ENCODE measurements at regions not wholly inside any gene's neighbourhood (a gene's known extent, or its start where the extent isn't known, plus 50 kb on each side); places are given as distances from the start of the nearest gene placed in this dataset.
"Not testable (repeated sequence)": the region's sequence is repeated elsewhere in the genome, so short reads cannot be mapped to it uniquely, and the experiment has no call there.

DNA sequence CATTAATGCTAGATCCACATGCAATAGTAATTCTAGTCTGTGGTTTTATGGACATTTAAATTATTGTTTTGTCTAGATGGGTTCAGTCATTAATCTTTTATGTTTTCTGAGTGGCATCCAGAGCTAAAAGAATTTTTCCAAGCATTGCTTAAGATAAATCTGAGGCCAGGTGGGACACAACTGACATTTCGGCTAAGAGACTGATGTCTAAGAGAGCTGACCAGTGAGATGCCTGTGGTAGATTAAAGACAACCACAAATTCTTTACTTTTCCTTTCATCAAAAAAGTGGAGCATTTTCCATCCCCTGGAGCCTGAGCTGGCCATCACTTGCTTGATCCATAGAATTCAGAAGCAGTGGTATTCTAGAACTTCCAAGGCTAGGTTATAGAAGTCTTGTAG, 182.2 kb downstream of the NRP2 start:
- Histone ChIP-seq H3K9me3 (replicated peaks in 1 of 11) (no peaks in the 10 kb centered on the region), H3K9ac (no peak overlapping the region), H3K4me1 (peaks cover 13 to 42% (median 33%) of the 10 kb centered on the region in 10 experiments), H3K36me3 (no peaks in the 10 kb centered on the region), H3K27me3 (no peaks in the 10 kb centered on the region), H3K27ac (no peak overlapping the region), H4K20me1 (no peaks in the 10 kb centered on the region), H3K4me2 (no peak overlapping the region), H3K4me3 (no peak overlapping the region)
- no peak for TF ChIP-seq Cebpa-rat (IDR thresholded peaks at IDR 0.05)

DNA sequence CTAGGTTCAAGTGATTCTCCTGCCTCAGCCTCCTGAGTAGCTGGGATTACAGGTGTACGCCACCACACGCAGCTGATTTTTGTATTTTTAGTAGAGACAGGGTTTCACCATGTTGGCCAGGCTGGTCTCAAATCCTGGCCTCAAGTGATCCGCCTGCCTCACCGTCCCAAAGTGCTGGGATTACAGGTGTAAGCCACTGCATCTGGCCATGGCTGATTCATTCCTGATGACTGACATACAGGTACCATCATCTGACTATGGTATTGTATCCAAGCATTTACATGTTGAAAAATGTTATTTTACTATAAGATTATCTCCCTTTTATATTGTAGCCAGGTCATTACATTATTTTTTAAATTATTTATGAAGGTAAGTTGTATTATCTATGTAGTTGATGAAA, 180.5 kb downstream of the NRP2 start:
- not testable (repeated sequence) for H3K4me2 ChIP-seq; H3K27ac ChIP-seq; H3K27me3 ChIP-seq; H3K36me3 ChIP-seq; H4K20me1 ChIP-seq; H3K4me3 ChIP-seq; H3K9me3 ChIP-seq (replicated peaks in 1 of 11); H3K9ac ChIP-seq
- peaks cover 0 to 25% (median 16%) of the 10 kb centered on the region in 10 experiments; a peak in 15 of 20 replicates for H3K4me1 ChIP-seq

DNA sequence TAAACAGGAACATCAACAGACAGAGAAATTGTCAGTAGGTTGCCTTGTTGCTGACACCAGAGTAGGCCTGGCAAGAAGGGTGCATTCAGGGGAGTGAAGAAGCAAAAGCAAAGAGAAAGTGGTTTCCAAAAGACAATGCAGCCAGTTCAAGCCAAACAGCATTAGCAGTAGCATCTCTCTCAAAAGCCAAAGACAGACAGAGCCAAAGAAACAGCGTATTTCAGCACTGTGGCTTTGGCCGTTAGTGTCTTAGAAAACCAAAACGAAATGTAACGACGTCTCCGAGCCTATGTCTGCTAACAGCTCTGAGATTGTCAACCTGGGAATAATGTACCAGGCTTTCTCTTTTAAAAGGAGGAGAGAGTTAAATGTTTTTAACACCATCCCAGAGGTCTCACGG, 178.6 kb downstream of the NRP2 start:
- Histone ChIP-seq H3K36me3 (no peaks in the 10 kb centered on the region), H3K4me2 (no peak overlapping the region), H3K27me3 (no peaks in the 10 kb centered on the region), H3K27ac (no peak overlapping the region), H3K4me1 (peaks cover 0 to 8% (median 4%) of the 10 kb centered on the region in 10 experiments; a peak in 14 of 20 replicates), H3K4me3 (no peak overlapping the region), H3K9ac (no peak overlapping the region), H4K20me1 (no peaks in the 10 kb centered on the region), H3K9me3 (replicated peaks in 1 of 11) (no peaks in the 10 kb centered on the region)
- no peak for TF ChIP-seq Cebpa-rat (IDR thresholded peaks at IDR 0.05)

DNA sequence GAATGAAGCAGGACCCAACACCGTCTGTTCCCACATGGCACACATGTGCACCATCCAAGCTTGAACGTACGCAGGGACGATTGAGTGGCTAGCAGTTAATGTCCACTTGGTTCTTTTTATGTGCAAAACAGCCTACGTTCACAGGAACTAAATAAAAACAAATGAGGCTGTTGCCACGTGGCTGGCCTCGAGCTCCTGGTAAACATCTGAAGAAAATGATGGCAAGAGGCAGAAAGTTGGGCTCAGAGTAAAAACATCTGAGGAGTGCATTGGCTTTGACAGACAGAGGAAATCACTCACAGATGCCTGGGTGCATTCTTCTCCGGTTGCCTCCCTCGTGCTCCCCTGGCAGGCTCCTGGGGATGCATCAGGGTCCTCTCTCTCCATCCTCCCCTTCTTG, 177.9 kb downstream of the NRP2 start:
- peaks cover 0 to 3% (median 0%) of the 10 kb centered on the region in 11 experiments; a peak in 1 of 22 replicates for H3K9me3 ChIP-seq (replicated peaks in 1 of 11)
- H3K4me3 ChIP-seq, result no peak overlapping the region
- H3K4me1 ChIP-seq, result peaks cover 0 to 1% (median 0%) of the 10 kb centered on the region in 10 experiments; a peak in 2 of 20 replicates
- H3K4me2 ChIP-seq, result no peak overlapping the region
- H3K36me3 ChIP-seq, result no peaks in the 10 kb centered on the region
- no peak for TF ChIP-seq Cebpa-rat (IDR thresholded peaks at IDR 0.05)
- no peak overlapping the region for H3K27ac ChIP-seq
- no peaks in the 10 kb centered on the region for H4K20me1 ChIP-seq
- H3K27me3 ChIP-seq, result no peaks in the 10 kb centered on the region
- H3K9ac ChIP-seq, result no peak overlapping the region

DNA sequence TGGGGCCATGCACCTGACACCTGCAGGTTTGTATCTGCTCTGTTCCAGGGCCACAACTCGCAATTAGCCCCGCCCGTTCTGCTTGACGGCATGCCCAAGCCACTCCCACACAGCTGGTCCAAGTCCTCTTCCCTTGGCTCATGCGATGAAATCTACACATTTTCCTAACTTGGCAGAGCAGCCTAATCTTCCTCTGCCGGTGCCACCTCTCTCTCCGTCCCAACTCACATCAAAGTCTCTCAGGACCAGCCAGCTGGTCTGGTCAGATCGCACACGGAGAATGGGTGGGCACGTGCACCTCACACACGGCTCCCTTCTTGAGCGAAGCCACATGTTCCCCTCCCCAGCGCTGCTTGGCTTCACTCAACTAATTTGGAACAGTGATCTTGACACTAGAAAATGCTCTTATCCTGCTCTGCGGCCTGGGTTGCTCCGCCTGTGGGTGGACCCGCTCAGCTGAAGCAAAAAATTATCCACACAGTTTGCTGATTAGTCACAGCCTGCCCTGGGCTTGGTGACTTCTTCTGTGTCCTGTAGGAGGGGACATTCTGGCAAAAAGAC, 176.7 kb downstream of the NRP2 start:
- Histone ChIP-seq H3K9ac (no peak overlapping the region), H3K36me3 (no peaks in the 10 kb centered on the region), H3K27me3 (no peaks in the 10 kb centered on the region), H3K9me3 (replicated peaks in 1 of 11) (peaks cover 0 to 9% (median 0%) of the 10 kb centered on the region in 11 experiments; a peak in 2 of 22 replicates), H4K20me1 (no peaks in the 10 kb centered on the region), H3K4me2 (no peak overlapping the region), H3K27ac (no peak overlapping the region), H3K4me1 (no peaks in the 10 kb centered on the region), H3K4me3 (no peak overlapping the region)
- no peak for TF ChIP-seq Cebpa-rat (IDR thresholded peaks at IDR 0.05)

DNA sequence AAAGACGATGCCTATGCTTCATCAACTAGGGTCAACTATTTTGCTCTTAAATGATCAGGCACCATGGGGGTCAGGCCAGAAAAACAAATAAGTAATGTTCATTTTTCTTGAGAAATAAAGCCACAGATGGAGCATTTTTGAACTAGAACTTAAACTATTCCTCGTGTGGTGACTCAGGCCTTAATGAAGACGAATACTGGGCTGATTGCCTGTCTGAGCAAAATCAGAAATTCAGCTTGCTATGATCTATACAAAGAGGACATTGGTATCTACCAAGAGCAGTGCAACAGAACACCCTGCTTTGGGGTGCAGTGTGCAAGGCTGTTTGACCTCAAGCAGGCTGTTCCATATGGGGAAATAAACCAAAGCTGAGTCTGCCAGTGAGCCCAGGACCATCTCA, 176.0 kb downstream of the NRP2 start:
- H3K9me3 ChIP-seq (replicated peaks in 1 of 11), result peaks cover 0 to 9% (median 0%) of the 10 kb centered on the region in 11 experiments; a peak in 2 of 22 replicates
- TF ChIP-seq Cebpa-rat (IDR thresholded peaks at IDR 0.05), result no peak
- H3K4me3 ChIP-seq, result no peak overlapping the region
- H3K27me3 ChIP-seq, result no peaks in the 10 kb centered on the region
- no peak overlapping the region for H3K9ac ChIP-seq
- no peak overlapping the region for H3K4me2 ChIP-seq
- no peak overlapping the region for H3K27ac ChIP-seq
- H3K36me3 ChIP-seq, result no peaks in the 10 kb centered on the region
- H4K20me1 ChIP-seq, result no peaks in the 10 kb centered on the region; a peak in 1 of 22 replicates
- no peaks in the 10 kb centered on the region for H3K4me1 ChIP-seq

DNA sequence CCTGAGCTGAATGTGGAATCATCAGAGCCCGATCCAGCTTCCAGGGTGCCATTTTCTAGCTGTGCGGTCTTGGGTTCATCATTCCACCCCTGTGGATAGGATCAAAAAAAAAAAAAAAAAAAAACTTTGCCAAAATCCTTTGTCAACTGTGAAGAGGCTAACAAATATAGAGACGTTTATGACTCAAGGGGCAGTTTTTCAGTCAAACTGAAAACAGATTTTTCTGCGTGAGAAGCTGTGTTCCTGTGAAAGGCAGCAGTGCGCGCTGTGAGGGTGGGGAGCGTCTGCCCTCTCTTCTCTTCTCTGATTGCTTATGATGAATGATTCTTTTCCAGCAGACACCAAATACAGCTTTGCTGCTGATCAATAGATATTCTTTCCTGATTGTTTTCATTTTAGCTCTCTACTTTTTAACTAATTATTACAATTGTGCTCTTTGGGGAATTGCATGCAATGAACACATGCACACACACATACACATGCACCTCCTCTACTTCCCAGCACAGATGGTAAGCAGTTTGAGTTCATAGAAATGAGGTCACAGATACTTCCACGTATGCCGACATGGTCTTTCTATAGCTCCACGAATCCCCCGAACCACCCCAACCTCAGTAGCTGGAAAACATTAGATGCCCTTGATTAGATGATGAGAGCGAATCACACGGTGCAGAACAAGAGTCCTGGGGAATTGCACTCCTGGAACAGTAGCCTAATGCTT, 175.4 kb downstream of the NRP2 start:
- Histone ChIP-seq H3K4me2 (no peak overlapping the region), H3K27me3 (no peaks in the 10 kb centered on the region), H3K36me3 (no peaks in the 10 kb centered on the region), H3K9me3 (replicated peaks in 1 of 11) (peaks cover 0 to 9% (median 0%) of the 10 kb centered on the region in 11 experiments; a peak in 2 of 22 replicates), H3K9ac (no peak overlapping the region), H3K27ac (no peak overlapping the region), H3K4me1 (no peaks in the 10 kb centered on the region), H3K4me3 (no peak overlapping the region), H4K20me1 (no peaks in the 10 kb centered on the region; a peak in 1 of 22 replicates)
- TF ChIP-seq Cebpa-rat (IDR thresholded peaks at IDR 0.05), result no peak

DNA sequence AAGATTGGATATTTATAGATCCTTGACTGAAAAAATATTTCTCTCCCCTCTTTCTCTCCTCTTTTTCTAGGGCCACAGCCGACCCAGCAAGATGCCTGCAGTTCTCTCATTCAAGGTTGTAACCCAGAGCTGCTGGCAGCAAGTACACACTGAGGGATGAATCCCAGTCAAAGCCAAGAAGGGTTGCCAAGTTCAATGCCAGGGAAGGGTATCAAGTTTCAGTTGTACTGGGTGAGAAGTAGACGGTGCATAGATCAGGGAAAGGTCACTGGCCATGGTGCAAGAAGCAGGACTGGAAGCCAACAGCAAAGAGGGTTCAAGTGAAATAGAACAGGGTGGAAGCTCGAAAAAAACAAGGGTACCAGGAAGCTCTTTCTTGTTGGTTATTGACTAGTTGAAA, 170.2 kb downstream of the NRP2 start:
- TF ChIP-seq Cebpa-rat (IDR thresholded peaks at IDR 0.05), result no peak
- Histone ChIP-seq H3K36me3 (no peaks in the 10 kb centered on the region), H3K4me2 (no peak overlapping the region), H3K9me3 (replicated peaks in 1 of 11) (peaks cover 0 to 9% (median 0%) of the 10 kb centered on the region in 11 experiments; a peak in 2 of 22 replicates), H3K9ac (no peak overlapping the region), H3K4me1 (no peaks in the 10 kb centered on the region), H3K27me3 (no peaks in the 10 kb centered on the region), H3K4me3 (no peak overlapping the region), H3K27ac (no peak overlapping the region), H4K20me1 (no peaks in the 10 kb centered on the region; a peak in 1 of 22 replicates)

DNA sequence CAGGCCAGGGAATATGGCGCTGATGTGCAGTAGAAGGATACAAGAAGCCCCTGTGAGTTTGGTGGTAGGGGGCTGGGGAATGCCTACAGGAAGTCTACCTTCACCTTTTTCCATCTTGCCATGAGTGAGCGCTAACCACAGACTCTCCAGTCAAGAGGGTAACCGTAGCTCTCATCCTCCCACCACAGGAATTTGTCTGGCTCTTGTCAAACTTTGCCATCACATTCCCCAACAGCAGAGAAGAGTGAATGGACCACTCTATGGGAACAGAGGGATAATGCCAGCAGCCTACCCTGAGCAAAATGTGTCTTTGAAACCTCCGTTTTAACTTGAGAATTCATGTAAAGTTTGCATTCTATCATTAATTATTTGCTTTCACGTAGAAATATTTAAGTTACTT, 168.3 kb downstream of the NRP2 start:
- Histone ChIP-seq H3K9me3 (replicated peaks in 1 of 11) (peaks cover 0 to 9% (median 0%) of the 10 kb centered on the region in 11 experiments; a peak in 2 of 22 replicates), H3K9ac (no peak overlapping the region), H3K4me3 (no peak overlapping the region), H4K20me1 (no peaks in the 10 kb centered on the region; a peak in 1 of 22 replicates), H3K4me2 (no peak overlapping the region), H3K27ac (no peak overlapping the region), H3K27me3 (no peaks in the 10 kb centered on the region), H3K4me1 (no peaks in the 10 kb centered on the region), H3K36me3 (no peaks in the 10 kb centered on the region)
- TF ChIP-seq Cebpa-rat (IDR thresholded peaks at IDR 0.05), result no peak

DNA sequence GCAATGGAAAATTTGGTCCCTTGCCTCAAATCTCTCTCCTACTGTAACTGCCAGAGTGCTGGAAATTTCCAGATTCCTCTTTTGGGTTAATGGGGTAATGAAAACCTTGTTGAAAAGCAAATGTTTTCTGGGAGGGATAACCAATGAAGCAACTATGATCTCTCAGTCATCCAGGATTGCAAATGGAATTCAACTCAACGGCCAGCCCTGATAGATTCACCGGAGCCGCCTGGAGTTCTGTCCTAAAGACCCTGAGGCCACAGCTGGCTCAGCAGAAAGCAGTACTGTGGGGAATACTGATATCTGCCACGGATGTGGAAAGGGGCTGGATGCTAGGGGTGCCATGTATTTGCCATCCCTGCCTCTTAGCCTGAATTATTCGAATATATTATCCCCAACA, 167.8 kb downstream of the NRP2 start:
- Histone ChIP-seq H3K27ac (no peak overlapping the region), H3K4me3 (no peak overlapping the region), H3K4me1 (no peaks in the 10 kb centered on the region), H3K9ac (no peak overlapping the region), H4K20me1 (no peaks in the 10 kb centered on the region; a peak in 1 of 22 replicates), H3K27me3 (no peaks in the 10 kb centered on the region), H3K4me2 (no peak overlapping the region), H3K9me3 (replicated peaks in 1 of 11) (peaks cover 0 to 7% (median 0%) of the 10 kb centered on the region in 11 experiments; a peak in 2 of 22 replicates), H3K36me3 (no peaks in the 10 kb centered on the region)
- no peak for TF ChIP-seq Cebpa-rat (IDR thresholded peaks at IDR 0.05)

Data from BLaER1 treated with 17β-estradiol and CSF1 and Interleukin-3, amounts not matched to agents 10 nM and 100 nM (cell line).